ENCODE measurements at regions not wholly inside any gene's neighbourhood (a gene's known extent, or its start where the extent isn't known, plus 50 kb on each side); places are given as distances from the start of the nearest gene placed in this dataset.

DNA sequence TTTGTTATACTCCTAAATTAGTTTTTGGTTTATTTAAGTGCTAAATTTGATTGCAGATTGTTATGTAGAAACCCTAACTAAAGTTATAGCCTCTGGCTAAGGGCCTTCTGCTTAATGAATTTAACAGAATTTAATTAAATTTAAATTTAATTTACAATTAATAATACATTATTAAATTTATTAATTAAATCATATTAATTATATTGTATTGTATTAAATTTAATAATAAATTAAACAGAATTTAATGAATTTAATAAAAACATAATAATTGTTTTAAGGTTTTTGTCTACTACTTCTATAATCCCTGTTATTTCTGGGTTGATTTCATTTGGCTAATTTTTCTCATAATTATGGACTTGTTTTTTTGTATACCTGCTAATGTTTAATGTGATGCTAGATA, 141.9 kb upstream of the TECRL start:
- TF ChIP-seq, protein P1, sequence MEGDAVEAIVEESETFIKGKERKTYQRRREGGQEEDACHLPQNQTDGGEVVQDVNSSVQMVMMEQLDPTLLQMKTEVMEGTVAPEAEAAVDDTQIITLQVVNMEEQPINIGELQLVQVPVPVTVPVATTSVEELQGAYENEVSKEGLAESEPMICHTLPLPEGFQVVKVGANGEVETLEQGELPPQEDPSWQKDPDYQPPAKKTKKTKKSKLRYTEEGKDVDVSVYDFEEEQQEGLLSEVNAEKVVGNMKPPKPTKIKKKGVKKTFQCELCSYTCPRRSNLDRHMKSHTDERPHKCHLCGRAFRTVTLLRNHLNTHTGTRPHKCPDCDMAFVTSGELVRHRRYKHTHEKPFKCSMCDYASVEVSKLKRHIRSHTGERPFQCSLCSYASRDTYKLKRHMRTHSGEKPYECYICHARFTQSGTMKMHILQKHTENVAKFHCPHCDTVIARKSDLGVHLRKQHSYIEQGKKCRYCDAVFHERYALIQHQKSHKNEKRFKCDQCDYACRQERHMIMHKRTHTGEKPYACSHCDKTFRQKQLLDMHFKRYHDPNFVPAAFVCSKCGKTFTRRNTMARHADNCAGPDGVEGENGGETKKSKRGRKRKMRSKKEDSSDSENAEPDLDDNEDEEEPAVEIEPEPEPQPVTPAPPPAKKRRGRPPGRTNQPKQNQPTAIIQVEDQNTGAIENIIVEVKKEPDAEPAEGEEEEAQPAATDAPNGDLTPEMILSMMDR (conservative IDR thresholded peaks at IDR 0.05; ENCODE audit: low read depth, low read length): no peak
- no peak for TF ChIP-seq EZH2phosphoT487 (IDR thresholded peaks at IDR 0.05; ENCODE audit: borderline replicate concordance, low read length)
- TF ChIP-seq EZH2 (IDR thresholded peaks at IDR 0.05; ENCODE audit: low read length, unreplicated experiment): no peak
